GM23248 (cell line): ENCODE measurements at regions not wholly inside any gene's neighbourhood (a gene's known extent, or its start where the extent isn't known, plus 50 kb on each side); places are given as distances from the start of the nearest gene placed in this dataset.

Experiments
- EZH2 ChIP-seq: fragments of 200-600 bp; sonication (generic); IDR thresholded peaks from 2 replicates; pipeline ENCODE4 v1.6.1; 2018; ENCODE audit warnings: antibody characterized with exemption, mild to moderate bottlenecking; ENCODE audit not compliant: insufficient read depth, poor library complexity, severe bottlenecking
- EZH2phosphoT487 ChIP-seq: fragments of 200-600 bp; sonication (generic); IDR thresholded peaks from 2 replicates; pipeline ENCODE4 v1.6.1; 2018; ENCODE audit warnings: antibody characterized with exemption, moderate library complexity, mild to moderate bottlenecking, low read depth; ENCODE audit not compliant: insufficient read depth

DNA sequence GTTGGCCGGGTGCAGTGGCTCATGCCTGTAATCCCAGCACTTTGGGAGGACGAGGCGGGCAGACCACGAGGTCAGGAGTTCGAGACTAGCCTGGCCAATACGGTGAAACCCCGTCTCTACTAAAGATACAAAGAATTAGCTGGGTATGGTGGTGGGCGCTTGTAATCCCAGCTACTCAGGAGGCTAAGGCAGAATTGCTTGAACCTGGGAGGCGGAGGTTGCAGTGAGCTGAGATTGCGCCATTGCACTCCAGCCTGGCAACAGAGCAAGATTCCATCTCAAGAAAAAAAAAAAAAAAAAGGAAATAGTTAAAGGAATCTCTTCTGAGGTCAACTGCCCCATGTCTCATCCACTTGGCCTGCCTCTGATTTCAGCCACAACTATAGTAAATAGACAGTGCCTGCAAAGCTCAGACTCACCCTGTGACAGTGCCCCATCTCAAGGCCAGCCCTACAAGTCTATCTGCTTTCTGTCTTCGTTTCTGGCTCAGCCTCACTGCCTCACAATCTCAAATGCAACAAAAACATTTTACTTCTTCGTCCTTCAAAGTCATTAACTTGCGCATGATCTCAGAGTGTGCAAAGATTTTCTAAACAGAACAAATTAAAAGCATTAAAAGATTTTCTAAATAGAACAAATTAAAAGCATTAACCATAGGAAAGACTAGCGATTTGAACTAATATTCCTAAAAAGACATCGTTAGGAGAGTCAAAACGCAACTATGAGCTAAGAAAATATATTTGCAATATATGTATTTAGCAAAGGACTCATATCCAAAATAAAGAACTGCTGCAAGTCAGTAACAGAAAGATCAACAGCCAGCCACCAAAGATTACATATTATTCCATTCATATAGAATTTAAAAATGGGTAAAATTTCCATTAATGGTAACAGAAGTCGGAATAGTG is 65.0 kb upstream of the PRDX6 start:
- TF ChIP-seq EZH2 (no peak), EZH2phosphoT487 (no peak)
